ENCODE measurements at regions not wholly inside any gene's neighbourhood (a gene's known extent, or its start where the extent isn't known, plus 50 kb on each side); places are given as distances from the start of the nearest gene placed in this dataset. TPM values are rescaled to one million over a fixed set of nuclear protein-coding genes. Genes with fewer than 3 reads are reported as not detected.

DNA sequence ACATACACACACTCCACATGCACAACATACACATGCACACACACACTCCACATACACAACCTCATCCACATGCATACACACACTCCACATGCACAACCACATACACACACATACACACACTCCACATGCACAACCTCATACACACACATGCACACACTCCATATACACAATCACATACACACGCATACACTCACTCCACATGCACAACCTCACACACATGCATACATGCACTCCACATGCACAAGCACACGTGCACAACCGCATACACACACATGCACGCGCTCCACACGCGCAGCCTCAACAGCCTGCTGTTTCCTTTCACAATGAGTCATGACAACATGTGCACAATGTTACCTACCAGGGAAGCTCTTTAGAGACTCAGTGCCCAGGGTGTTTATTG, 61.2 kb upstream of the TMEM132C start (continued):
- TF ChIP-seq PRDM15 (CRISPR knock-in tag; IDR thresholded peaks at IDR 0.05) (no peak), CBX3 (IDR thresholded peaks at IDR 0.05; ENCODE audit: borderline replicate concordance, low read depth) (no peak)

Small RNAs in the stretch of these regions (small RNA-seq; reads per million reads assigned to genes)
- gene AC006065.2 (not detected), gene AC073913.2 (not detected), gene HSPE1P20 (not detected), gene RF00019 (not detected), gene RNU1-104P (not detected)
